ENCODE measurements at regions not wholly inside any gene's neighbourhood (a gene's known extent, or its start where the extent isn't known, plus 50 kb on each side); places are given as distances from the start of the nearest gene placed in this dataset.

- Histone ChIP-seq H3K4me3 (no peak overlapping the region), H3K4me1 (no peaks in the 10 kb centered on the region), H3K9me3 (no peaks in the 10 kb centered on the region), H3K27ac (no peak overlapping the region), H3K27me3 (no peaks in the 10 kb centered on the region), H3K36me3 (no peaks in the 10 kb centered on the region)
- no peak for TF ChIP-seq CTCF (IDR thresholded peaks at IDR 0.05)
- intact Hi-C loops (cut with DNase I; ENCODE audit: low total_unique reads) = no loop called here
- no peak for DNase-seq
These were observed 328.2 kb downstream of the SHQ1 start for GRCh38 chr3:72519946-72520604.

DNA sequence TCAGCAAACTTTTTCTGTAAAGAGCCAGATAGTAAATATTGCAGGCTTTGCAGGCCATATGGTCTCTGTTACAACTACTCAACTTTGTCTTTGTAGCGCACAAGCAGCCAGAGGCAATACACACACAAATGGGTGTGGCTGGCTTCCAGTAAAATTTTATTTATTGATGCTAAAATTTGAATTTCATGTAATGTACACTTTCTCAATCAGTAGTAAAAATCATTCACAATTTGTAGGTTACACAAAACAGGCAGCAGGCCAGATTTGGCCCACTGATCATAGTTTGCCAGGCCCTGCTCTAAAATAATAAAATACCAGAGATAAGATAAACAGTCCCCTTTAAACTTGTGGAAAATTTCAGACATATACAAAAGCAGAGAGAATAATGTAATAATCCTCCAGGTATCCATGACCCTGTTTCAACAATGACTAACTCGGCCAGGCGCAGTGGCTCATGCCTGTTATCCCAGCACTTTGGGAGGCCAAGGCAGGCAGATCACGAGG, 330.3 kb downstream of the SHQ1 start:
- Histone ChIP-seq H3K36me3 (no peaks in the 10 kb centered on the region), H3K4me3 (no peak overlapping the region), H3K27ac (no peak overlapping the region), H3K4me1 (no peaks in the 10 kb centered on the region), H3K27me3 (no peaks in the 10 kb centered on the region), H3K9me3 (no peaks in the 10 kb centered on the region)
- DNase-seq = no peak
- intact Hi-C loops (cut with DNase I; ENCODE audit: low total_unique reads) = no loop called here
- no peak for TF ChIP-seq CTCF (IDR thresholded peaks at IDR 0.05)

- Histone ChIP-seq H3K27me3 (no peaks in the 10 kb centered on the region), H3K27ac (no peak overlapping the region), H3K9me3 (no peaks in the 10 kb centered on the region), H3K36me3 (no peaks in the 10 kb centered on the region), H3K4me3 (no peak overlapping the region), H3K4me1 (no peaks in the 10 kb centered on the region)
- DNase-seq = no peak
- intact Hi-C loops (cut with DNase I; ENCODE audit: low total_unique reads) = no loop called here
- TF ChIP-seq CTCF (IDR thresholded peaks at IDR 0.05) = no peak
These were observed 330.9 kb downstream of the SHQ1 start for GRCh38 chr3:72517336-72517735.

DNA sequence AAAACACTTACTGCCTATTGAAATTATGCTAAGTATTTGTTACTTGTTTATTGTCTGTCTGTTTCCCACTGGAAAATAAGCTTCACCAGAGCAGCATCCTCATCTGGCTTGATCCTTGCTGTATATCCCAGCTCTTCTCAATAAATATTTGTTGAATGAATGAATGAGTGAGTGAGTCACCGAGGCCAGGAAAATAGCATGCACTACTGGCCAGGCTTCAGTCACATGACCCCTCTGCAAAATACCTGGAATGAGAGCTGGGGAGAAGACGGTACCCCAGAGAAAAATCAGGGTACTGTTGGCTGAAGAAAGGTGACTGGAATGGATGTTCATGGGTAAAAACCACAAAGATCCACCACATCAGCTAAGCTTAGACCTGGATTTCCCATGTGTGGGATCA, 331.9 kb downstream of the SHQ1 start:
- no peaks in the 10 kb centered on the region for H3K4me1 ChIP-seq
- H3K4me3 ChIP-seq = no peak overlapping the region
- H3K27me3 ChIP-seq = no peaks in the 10 kb centered on the region
- H3K36me3 ChIP-seq = no peaks in the 10 kb centered on the region
- DNase-seq = no peak
- TF ChIP-seq CTCF (IDR thresholded peaks at IDR 0.05) = no peak
- no peaks in the 10 kb centered on the region for H3K9me3 ChIP-seq
- no peak overlapping the region for H3K27ac ChIP-seq
- intact Hi-C loops (cut with DNase I; ENCODE audit: low total_unique reads) = no loop called here

GRCh38 chr3:72515941-72516340, 332.3 kb downstream of the SHQ1 start:
- Histone ChIP-seq H3K4me3 (no peak overlapping the region), H3K36me3 (no peaks in the 10 kb centered on the region), H3K27me3 (no peaks in the 10 kb centered on the region), H3K9me3 (no peaks in the 10 kb centered on the region), H3K27ac (no peak overlapping the region), H3K4me1 (no peaks in the 10 kb centered on the region)
- intact Hi-C loops (cut with DNase I; ENCODE audit: low total_unique reads) = no loop called here
- DNase-seq = no peak
- TF ChIP-seq CTCF (IDR thresholded peaks at IDR 0.05) = no peak

DNA sequence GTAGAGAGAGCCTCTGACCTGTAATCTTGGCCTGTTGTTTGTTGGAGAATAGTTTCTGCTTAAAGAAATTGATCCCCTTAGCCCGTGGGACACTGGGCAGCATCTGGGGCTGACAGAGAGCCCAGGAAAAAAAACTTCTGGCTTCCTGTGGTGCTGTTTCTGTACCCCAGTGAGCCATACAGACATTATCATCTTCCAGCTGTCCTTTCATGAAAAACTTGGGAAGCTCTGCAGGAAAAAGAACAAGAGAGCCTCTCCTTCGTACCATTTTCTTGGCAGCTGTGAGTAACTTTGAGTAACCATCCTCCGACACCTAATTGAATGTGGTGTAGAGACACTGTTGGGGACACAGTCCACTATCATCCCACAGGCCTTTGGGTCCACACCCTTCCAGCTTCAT, 333.0 kb downstream of the SHQ1 start:
- DNase-seq = no peak
- no peak overlapping the region for H3K27ac ChIP-seq
- no peaks in the 10 kb centered on the region for H3K27me3 ChIP-seq
- no peaks in the 10 kb centered on the region for H3K9me3 ChIP-seq
- no peaks in the 10 kb centered on the region for H3K4me1 ChIP-seq
- H3K36me3 ChIP-seq = no peaks in the 10 kb centered on the region
- no peak for TF ChIP-seq CTCF (IDR thresholded peaks at IDR 0.05)
- no peak overlapping the region for H3K4me3 ChIP-seq
- intact Hi-C loops (cut with DNase I; ENCODE audit: low total_unique reads) = no loop called here

All from tibial artery (tissue), 4 donors.